Stimulated activated CD4-positive, alpha-beta T cell treated with anti-CD3 and anti-CD28 coated beads, TNF-alpha, amount 100 ng/mL, for 24 hours (primary cell): ENCODE measurements at regions not wholly inside any gene's neighbourhood (a gene's known extent, or its start where the extent isn't known, plus 50 kb on each side); places are given as distances from the start of the nearest gene placed in this dataset.

Experiments
- DNase-seq, 3 experiments: peaks; one replicate each; pipeline ENCODE4 v3.0.0-alpha.2; 2020; ENCODE audit warnings: low read depth in 3 of 3

DNA sequence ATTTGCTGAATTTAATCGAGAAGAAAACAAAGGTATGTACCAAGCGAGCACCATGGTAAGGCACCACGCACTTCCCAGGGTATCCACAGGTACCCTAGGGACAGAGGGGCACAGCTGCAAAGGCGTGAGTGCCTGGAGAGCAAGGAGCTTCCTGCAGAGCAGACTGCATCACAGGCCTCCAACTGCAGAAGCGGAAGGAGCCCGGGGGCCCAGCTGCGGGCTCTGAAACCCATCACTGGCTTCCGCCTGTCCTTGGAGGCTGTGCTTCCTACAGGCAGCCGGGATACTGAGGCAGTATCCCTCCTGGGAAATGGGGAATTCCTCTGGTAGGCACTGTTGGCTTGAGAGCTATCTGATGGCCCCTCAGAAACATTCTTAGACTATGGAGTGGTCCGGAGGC lies 217.4 kb upstream of the GMDS start:
- no peak for DNase-seq

DNA sequence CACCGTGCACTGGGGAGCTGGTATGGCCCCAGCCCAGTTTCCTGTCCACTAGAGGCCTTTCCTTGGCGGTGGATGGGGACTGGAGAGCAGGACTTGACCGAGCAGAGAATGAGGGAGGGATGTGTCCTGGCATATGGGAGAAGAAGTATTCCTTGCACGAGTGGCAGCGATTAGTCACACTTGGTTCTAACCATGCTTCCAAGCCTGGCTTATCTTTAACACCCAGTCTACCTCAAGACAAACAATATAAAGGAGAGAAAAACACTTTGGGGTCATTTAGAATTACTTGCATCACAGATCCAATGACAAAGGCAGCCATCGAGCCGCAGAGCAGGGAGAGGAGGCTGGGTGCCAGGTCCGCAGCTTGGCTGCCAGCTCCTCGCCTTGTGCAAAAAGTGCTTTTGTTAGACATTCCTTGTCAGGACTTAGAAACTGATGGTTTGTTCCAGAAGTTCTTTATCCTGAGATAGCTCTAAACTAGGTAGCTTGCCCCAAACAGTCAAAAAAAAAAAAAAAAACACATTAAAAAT lies 214.9 kb upstream of the GMDS start:
- no peak for DNase-seq

DNA sequence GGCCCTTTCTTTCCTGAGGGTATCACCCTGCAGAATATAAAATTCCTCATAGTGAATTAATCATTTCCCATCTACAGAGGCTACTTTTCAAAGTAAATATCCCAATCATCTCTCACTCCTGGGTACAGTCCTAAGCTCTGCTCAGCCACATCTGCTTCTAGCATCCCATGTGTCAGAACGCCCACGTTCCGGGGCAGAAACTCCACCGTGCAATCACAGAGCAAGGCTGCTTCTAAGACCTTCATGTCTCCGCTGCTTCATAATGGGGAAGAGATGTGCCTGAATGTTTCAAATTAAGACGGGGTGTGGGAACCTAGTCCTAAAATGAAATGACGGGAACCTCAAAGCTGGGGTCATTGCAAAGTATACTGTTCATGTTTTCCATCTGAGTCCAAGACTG lies 208.8 kb upstream of the GMDS start:
- no peak for DNase-seq

DNA sequence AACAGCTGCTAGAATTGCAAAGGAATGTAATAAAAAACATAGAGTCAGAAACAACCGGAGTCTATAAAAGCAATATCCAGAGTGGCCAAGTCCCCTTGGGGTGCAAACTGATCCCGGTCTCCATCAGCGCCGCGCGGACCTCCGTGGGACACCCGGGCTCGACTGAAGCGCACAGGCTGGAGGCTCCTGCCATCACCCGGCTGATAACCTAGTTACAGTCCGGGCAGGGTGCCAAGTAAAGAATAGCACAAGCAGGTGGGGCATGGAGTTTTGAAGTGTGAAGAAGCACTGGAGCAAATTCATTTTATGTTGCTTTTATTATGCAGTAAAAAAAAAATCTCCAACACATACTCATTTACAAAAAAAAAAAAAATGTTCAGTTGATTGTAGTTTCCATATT lies 205.1 kb upstream of the GMDS start:
- DNase-seq = no peak

DNA sequence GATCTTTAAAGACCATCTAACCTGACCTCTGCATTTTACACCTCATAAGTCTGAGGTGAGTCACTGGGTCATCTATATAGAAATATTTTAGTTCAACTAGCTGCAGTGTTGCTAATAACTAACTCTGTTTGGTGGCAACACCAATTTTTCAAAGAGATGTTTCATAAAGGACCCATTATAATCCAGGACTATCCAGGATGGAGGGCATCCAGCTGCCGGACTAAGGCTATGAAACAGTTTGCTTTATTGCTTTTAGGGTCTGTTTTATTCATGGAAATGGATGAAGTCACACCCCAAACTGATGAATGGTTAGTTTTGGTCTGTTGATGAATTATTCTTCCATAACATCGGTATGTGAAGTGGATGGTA lies 204.2 kb upstream of the GMDS start:
- no peak for DNase-seq

DNA sequence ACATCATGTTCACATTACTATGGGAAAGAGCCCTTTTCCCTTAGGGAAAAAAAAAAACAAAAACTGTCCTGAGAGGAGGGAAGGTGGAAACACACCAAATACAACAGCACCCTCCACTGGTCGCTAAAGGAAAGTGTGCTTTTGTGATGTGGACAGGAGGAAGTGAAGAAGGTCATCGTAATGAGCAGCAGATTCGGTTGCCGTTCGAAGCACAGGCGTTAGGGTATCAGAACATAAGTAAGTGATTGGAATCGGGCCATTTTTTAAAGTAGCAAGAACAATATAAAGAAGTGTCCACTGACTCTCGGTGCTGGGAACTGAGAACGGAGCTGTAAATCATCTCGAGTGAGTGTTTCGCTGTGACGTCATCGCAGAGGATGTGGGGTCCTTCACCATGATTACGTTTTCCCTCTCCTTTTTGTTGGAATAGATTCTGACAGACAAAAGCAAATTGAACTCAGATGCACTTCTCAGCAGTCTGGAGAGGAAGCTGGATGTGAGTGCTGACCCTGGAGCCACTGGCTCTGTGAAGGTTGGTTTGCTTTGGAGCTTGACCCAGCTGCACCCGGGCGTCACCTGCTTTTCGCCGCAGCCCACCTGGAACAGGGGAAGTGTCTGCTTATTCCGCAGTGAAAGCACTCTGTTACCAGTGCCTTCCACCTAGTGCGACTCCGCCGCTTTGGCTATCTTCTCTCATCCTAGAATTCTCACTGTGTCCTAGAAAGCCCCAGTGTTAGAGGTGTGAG lies 203.6 kb upstream of the GMDS start:
- DNase-seq = no peak

DNA sequence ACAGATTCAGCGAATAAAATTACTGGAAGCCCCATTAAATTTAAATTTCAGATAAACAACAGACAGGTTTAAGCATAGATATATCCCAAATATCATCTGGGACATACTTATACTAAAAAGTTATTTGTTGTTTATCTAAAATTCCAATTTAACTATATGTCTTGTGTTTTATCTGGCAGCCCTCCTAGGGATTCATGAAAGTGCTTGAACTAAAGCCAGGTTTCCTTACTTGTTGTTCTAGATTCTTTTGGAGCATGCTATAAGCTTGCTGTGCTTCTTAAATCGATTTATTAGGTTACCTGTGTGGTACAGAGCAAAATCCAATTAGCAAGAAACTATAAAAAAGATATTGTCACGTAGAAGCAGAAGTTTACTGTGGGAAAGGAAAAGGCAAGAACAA lies 202.5 kb upstream of the GMDS start:
- DNase-seq = no peak

DNA sequence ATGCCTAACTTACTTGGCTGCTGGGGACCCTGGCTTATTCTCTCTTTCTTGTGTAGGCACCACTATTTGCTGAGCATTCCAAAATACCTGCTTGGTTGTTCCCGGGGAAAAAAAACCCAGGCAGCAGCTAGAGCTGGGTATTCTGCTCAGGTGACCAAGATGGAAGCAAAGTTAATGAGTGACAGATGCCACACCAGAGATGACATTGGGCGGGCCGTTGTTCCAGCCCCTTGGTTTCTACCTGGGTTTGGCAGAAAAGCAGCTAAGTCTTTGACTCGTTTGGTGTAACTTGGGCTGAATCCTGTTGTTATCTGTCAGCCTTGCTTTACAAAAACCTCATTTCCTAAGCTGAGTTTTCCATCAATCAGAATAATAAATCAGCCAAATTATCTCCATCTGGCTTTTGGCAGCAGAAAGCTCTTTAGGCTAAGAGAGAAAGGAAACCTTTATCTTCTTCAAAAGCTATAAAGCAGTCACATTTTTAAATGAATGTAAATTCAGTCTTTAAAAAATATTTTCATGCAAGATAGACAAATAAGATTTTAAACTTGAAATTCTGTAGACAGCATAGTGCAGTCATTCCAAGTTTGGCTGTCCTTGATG lies 202.0 kb upstream of the GMDS start:
- no peak for DNase-seq

DNA sequence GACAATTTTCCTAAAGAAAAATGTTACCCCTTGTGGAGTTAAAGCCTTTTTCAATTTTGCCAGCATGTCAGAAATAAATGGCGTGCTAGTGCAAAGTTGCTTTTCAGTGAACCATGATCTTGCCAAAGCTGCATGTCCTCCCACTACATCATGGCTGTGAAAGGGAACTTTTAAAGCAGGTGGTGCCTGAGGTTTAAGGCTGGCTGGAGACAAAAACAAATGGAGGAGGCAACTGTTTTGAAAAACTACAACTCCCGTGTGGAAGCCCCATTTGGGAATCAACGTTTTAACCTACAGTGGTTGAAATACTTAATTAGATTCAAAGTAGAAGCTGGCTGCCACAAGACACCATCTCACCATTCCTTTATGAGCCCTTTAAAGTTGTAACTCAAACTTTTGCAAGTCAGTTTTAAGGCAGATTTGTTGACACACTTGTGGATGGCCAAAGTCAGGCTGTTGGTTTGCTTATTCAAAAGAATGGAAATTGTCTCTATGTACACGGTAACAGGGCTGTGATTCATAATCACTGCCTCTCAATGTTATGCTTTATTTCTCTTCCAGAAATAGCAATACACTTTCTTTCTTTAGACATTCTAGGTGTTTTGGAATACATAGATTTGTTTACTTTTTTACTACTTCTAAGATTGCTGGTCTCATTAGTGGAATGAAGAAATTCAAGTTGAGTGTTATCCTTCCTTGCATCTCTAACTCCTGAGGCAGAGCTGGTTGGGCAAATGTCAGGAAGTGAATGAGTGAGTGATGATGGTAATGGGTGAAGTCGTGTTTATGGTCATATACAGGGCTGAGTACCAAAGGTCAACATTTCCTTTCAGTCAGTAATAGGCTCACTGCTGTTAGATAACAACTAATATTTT lies 196.4 kb upstream of the GMDS start:
- no peak for DNase-seq

DNA sequence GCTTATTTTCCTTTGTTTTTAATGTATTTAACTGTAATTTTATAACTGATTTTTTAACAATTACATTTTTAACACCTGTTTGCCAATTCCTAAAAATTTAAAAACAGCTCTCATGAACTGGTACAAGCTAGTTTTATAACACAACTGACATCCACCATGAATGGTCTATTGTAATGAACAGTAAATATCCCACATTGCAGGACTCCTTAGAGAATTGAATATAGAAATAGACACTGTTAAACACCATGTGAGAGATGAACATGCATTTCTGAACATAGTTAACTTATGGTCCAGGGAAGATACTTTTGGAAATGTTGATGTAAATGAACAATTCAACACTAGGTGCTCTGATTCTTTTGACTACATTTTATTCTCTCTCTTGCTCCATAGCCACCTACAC lies 195.1 kb upstream of the GMDS start:
- DNase-seq = no peak

DNA sequence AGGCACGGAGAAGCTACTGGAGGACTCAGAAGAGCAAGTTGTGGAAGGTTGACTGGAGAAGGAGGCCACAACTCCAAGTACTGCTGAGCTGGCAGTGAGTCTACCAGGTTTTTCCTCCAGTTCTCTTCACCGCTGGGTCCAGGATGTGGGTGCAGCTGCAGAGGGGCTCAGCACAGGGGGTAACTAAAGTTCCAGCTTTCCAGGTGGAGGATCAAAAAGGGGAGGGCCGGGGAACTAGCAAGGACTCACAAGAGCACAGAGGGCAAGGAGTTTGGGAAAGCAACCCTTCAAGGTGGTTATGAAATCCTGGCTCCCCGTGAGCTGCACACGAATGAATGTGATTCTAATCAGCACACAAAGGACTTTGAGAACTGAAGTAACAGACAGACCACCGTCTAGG lies 194.2 kb upstream of the GMDS start:
- DNase-seq = no peak

DNA sequence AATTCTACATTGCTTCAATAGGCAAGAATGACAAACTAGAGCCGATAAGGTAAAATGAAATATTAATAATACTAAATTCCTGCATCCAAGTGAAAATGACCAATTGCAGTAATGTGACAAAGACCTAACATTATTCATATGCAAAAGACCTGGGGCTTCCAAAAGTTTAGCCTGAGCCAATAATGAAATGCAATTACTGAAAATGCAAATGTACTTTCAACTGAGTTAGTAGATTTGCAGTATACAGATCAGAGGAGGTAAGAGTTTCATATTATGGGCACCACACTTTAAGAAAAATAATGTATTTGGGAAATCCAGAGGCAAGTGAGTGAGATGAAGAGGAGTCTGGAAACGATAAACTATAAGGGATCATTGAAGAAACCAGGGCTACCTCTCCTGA lies 193.7 kb upstream of the GMDS start:
- DNase-seq = no peak

DNA sequence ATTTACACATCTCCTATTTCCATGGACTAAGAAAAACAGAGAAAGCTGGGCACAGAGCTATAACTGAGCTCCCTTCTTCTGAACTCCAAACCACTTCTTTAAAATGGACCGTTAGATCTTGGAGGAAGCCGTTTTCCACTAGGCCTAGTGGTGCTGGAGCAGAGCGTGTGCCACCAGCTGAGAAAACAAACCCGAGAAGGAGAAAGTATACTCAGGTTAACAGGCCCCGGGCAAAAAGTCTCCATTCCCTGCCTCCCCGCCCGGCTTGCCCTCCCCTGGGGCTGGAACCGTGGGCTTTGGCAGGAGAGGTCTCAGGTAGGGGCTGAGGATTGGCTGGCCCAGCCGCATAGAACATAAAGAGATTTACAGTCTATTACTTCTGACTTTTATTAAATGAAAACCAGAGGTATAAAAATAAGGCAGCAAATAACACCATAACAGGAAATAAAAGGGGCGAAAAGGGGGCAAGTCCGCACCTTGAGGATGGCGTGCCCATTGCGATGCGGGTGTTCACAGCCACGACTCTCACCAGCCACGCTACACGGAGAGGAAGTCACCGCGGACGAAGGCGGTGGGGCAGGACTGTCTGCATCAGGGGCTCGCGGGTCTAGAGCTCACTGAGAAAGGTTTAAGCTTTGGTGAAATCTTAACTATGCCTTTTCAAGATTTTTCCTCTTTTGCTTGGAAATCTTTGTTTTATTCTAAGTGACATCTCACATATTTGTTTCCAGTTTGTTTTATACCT lies 191.2 kb upstream of the GMDS start:
- no peak for DNase-seq

DNA sequence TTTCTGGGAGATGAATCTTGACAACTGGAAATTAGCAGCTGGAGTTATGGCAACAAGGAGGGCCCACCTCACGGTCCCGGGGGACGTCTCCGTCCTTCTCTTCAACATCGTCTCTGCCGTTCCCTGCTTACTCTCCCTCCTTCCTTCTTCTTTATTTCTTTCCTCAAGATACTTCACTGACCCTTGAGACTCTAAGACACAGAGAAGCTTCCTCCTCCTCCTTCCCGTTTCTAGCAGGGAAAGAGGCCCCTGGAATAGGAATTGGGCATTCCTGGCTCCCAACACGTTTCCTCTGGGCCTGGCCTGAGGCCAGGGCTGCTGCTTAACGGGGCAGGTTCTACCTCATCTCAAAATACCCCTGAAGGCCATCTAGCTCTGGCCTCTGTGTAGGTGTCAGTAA lies 189.9 kb upstream of the GMDS start:
- no peak for DNase-seq

DNA sequence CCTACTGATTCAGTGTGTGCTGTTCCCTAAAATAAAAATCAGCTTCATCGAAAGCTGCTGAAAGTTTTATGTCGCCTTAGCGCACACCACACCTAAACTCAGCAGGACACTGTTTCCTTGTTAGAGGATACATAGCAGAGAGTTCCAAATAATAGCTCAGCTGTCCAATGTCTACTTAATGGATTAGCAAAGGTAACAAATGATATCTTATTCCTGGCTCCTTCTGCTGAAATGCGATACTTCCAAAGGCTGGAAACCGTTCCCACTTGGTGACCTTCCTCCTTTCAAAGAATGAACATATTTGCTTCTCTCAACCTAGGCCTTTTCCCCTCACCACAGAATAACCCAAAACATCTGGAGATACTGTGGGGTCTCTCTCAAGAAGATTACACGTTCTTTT lies 189.5 kb upstream of the GMDS start:
- DNase-seq = no peak

DNA sequence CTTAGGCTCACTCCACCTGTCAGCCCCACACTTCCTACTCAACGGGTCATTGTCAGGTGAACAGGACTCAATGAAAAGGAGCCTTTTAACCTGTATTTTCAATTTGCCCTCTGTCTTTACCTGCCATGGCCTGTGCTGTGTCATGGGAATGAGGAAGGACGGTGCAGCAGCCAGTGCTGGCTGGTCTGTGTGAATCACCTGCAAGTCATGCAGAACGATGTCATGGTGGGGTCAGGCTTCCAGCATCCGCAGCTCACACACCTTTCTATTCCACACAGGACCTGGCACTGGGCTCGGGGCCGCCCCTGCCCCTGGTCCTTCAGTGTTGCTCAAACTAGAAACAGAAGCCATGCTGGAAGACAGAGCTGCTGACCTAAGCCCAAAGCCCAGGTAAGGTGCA lies 188.7 kb upstream of the GMDS start:
- no peak for DNase-seq

DNA sequence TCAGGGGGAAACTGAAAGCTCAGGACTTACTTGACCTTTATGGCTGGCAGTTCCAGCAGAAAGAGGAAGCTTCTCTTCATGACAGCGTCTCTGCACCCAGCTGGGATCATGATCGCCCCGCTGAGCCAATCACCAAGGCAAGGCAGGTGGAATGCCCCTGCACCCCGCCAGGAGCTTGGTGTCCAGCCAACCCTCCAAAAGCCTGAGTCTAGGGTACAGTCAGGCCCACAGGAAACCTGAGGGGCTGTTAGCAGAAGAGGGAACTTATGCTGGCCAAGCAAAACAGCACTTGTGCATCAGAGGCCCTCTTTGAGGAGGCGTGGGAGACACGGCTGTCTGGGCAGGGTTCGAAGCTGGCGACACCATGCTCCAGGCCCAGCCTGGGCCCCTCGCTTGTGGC lies 188.3 kb upstream of the GMDS start:
- no peak for DNase-seq

DNA sequence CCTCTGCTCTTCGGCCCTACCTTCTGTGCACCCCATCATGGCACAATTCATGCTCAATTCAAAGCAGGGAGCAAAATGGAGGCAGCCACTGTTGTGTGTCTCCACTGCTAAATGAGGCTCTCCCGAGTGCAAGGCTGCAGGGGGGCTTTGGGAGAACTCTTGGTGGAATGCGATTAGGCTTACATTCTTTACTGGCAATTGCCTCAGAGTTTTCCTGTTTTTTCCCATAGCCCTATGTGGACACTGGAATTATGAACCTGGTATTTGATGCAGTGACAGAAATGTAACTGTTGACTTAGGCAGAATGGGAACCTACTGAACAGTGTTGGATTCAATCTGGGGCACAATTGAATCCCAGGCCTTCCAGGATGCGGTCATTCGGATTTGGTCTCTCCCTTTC lies 187.9 kb upstream of the GMDS start:
- no peak for DNase-seq

DNA sequence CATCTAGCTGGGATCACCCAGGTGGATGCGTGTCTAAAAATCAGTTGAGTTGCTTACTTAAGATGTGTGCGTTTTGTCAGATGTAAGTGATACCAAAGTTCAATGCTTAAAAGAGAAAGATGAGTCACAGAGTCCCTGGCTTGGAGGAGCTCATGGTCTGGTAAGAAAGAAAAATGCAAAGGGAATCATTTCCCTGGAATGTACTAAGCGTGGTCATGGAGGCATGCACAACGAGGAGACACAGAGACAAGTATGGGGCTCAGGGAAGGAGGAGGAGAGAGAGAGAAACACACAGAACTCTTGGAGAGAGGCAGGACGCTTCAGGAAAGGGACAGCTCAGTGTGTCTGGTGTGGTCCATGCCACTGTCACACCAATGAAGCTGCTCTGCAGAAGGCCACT lies 186.9 kb upstream of the GMDS start:
- no peak for DNase-seq

DNA sequence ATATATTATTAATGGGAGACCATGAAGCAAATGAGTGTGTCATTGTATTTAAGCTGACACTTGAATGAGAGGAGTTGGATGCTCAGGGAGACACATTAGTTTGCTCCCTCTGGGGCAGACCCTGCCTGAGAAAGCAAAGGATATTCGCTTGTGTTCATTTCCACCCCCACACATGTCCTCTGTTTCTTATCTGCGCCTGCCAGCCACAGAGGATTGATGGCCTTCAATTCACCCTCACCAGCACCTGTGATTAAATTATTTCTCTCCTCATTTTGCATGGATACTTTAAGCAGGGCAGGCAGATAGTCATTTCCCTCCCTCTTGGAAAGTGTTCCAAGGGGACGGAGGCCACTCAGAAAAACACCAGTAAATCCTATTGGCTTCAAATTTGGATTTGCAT lies 185.2 kb upstream of the GMDS start:
- no peak for DNase-seq

DNA sequence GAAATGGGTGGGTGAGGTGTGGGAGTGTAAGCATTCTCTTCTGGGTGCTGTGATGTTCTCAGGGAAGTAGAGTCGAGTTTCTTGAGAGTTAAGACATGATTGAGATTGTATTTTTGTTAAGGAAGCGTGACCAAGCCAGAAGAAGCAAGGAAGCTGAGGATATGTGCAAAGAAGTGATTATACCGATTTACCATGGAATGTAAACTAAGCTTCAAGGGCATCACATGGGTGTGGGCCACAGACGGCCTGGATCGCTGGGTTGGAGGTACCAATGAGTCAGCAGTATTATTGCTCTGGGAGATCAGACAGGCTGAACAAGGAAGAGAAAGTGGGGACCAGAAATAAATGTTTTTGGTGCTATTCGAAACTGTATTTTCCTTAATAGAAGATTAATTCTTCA lies 184.1 kb upstream of the GMDS start:
- no peak for DNase-seq

DNA sequence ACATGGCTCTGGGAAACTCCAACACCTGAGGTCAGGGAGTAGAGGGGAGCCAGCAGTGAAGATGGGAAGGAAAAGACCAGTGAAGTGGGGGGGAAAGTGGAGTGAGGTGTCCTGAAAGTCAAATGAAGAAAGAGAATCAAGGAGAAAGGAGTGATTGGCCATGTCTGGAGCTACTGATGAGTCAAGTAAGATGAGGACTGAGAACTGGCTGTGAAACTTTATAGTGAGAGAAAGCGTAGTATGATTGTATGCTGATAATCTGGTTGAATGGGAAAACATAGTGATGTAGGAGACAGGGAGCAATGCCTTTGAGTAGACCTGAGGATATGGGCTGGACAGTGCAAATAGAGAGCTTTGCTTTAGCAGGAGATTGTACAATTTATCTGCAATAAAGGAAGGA lies 183.6 kb upstream of the GMDS start:
- DNase-seq = no peak
